Stimulated activated CD4-positive, alpha-beta T cell treated with anti-CD3 and anti-CD28 coated beads, Interleukin-1b, Interleukin-23, amount 100 ng/mL, for 1 hour (primary cell): ENCODE measurements at regions not wholly inside any gene's neighbourhood (a gene's known extent, or its start where the extent isn't known, plus 50 kb on each side); places are given as distances from the start of the nearest gene placed in this dataset.

ENCODE experiments used
- DNase-seq, 2 donors: peaks; one replicate each; pipeline ENCODE4 v3.0.0-alpha.2; 2020; ENCODE audit warnings: low read depth in 2 of 2

- DNase-seq: no peak
Measured at GRCh38 chr9:109912726-109913460, 132.9 kb downstream of the PALM2AKAP2 start.

- DNase-seq: no peak
Measured at GRCh38 chr9:109913461-109913810, 133.4 kb downstream of the PALM2AKAP2 start.

- DNase-seq: no peak
Measured at GRCh38 chr9:109914280-109915027, 134.5 kb downstream of the PALM2AKAP2 start.

- no peak for DNase-seq
Measured at GRCh38 chr9:109916316-109916715, 136.3 kb downstream of the PALM2AKAP2 start.

- no peak for DNase-seq
Measured at GRCh38 chr9:109918339-109919163, 138.6 kb downstream of the PALM2AKAP2 start.

- DNase-seq: no peak
Measured at GRCh38 chr9:109919736-109920408, 139.9 kb downstream of the PALM2AKAP2 start.

- no peak for DNase-seq
Measured at GRCh38 chr9:109922617-109923470, 142.8 kb downstream of the PALM2AKAP2 start.

GRCh38 chr9:109923471-109923760, 143.4 kb downstream of the PALM2AKAP2 start:
- no peak for DNase-seq

GRCh38 chr9:109923806-109924205, 143.8 kb downstream of the PALM2AKAP2 start:
- DNase-seq: no peak

GRCh38 chr9:109925799-109926198, 145.8 kb downstream of the PALM2AKAP2 start:
- DNase-seq: no peak

GRCh38 chr9:109926421-109926869, 146.4 kb downstream of the PALM2AKAP2 start:
- no peak for DNase-seq

GRCh38 chr9:109931623-109932022, 151.6 kb downstream of the PALM2AKAP2 start:
- no peak for DNase-seq

- no peak for DNase-seq
Measured at GRCh38 chr9:109934136-109934856, 154.3 kb downstream of the PALM2AKAP2 start.

GRCh38 chr9:109934857-109935215, 154.8 kb downstream of the PALM2AKAP2 start:
- no peak for DNase-seq

GRCh38 chr9:109935406-109936087, 155.5 kb downstream of the PALM2AKAP2 start:
- no peak for DNase-seq

GRCh38 chr9:109937861-109938453, 158.0 kb downstream of the PALM2AKAP2 start:
- DNase-seq: no peak

- DNase-seq: no peak
Measured at GRCh38 chr9:109939698-109940342, 159.8 kb downstream of the PALM2AKAP2 start.

- DNase-seq: no peak
Measured at GRCh38 chr9:109940561-109940960, 160.6 kb downstream of the PALM2AKAP2 start.

- DNase-seq: no peak
Measured at GRCh38 chr9:109941771-109942170, 161.8 kb downstream of the PALM2AKAP2 start.
